ENCODE measurements at regions not wholly inside any gene's neighbourhood (a gene's known extent, or its start where the extent isn't known, plus 50 kb on each side); places are given as distances from the start of the nearest gene placed in this dataset.
A peak's percentile ranks its signal among the peaks of the same experiment; 100 is the strongest.

DNA sequence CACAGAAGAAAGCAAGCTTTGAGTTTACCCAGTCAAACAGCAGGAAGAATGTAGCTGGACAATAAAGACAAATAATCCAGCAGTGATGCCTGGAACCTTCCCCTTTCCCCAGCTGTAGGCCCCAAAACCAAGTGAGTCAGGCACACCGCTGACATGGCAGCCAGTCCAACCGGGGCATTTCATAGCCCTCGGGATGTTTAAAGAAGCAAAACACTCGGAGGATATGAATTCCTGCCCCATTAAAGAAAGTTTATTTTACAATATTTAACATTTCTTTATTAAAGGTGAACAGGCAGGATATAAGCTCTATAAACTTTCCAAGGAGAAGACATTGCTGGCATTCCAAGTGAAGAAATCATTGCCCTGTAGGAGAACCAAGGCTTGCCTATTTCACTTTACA, 507.6 kb upstream of the TNP1 start:
- no peak overlapping the region for H3K23ac ChIP-seq (ENCODE audit: low read length)
- no peaks in the 10 kb centered on the region for H3K36me3 ChIP-seq (ENCODE audit: control insufficient read depth, insufficient read depth, low read length)
- H3K79me2 ChIP-seq (ENCODE audit: control insufficient read depth, insufficient read depth, low read length) = no peaks in the 10 kb centered on the region
- WGBS (ENCODE audit: extremely low coverage, insufficient coverage, low lambda C conversion rate) = no CpG with 5 or more reads among the region's 4 CpGs
- H3K4me1 ChIP-seq (ENCODE audit: control insufficient read depth, low read depth, low read length) = peaks cover 7% of the 10 kb centered on the region
- no peak overlapping the region for H4K8ac ChIP-seq (ENCODE audit: low read depth, low read length)
- no peak overlapping the region for H4K5ac ChIP-seq (ENCODE audit: low read length)
- no peak overlapping the region for H2BK15ac ChIP-seq (replicated peaks; ENCODE audit: low read depth)
- H2AK5ac ChIP-seq (ENCODE audit: low read length) = no peak overlapping the region
- no peak overlapping the region for H3K9ac ChIP-seq (ENCODE audit: low read length)
- H3K4me2 ChIP-seq (ENCODE audit: low read length) = no peak overlapping the region
- peak overlapping the region; percentile 5 for H2BK5ac ChIP-seq (ENCODE audit: low read length)
- H3K4ac ChIP-seq (ENCODE audit: low read depth, low read length) = no peak overlapping the region
- DNase-seq = no peak
- H3K27me3 ChIP-seq (ENCODE audit: insufficient read depth, low read length, poor library complexity) = no peaks in the 10 kb centered on the region
- H3K18ac ChIP-seq (ENCODE audit: low read length) = peak overlapping the region; percentile 78
- peak overlapping the region; percentile 21 for H3K27ac ChIP-seq (ENCODE audit: low read depth, low read length)
- no peaks in the 10 kb centered on the region for H3K79me1 ChIP-seq (ENCODE audit: low read length)
- H3K4me3 ChIP-seq (ENCODE audit: low read length) = no peak overlapping the region
- peak overlapping the region; percentile 70 for H2BK120ac ChIP-seq (ENCODE audit: low read depth, low read length)
- H3K56ac ChIP-seq (ENCODE audit: low read length) = peak overlapping the region; percentile 11

- no peak overlapping the region for H4K5ac ChIP-seq (ENCODE audit: low read length)
- no peak overlapping the region for H3K4me2 ChIP-seq (ENCODE audit: low read length)
- H3K27ac ChIP-seq (ENCODE audit: low read depth, low read length) = peak overlapping the region; percentile 38
- no peak overlapping the region for H3K4me3 ChIP-seq (ENCODE audit: low read length)
- peak overlapping the region; percentile 52 for H2BK120ac ChIP-seq (ENCODE audit: low read depth, low read length)
- H2BK5ac ChIP-seq (ENCODE audit: low read length) = peak overlapping the region; percentile 5
- H3K23ac ChIP-seq (ENCODE audit: low read length) = no peak overlapping the region
- H3K56ac ChIP-seq (ENCODE audit: low read length) = peak overlapping the region; percentile 11
- H3K79me1 ChIP-seq (ENCODE audit: low read length) = no peaks in the 10 kb centered on the region
- H3K27me3 ChIP-seq (ENCODE audit: insufficient read depth, low read length, poor library complexity) = no peaks in the 10 kb centered on the region
- H3K9ac ChIP-seq (ENCODE audit: low read length) = no peak overlapping the region
- H3K18ac ChIP-seq (ENCODE audit: low read length) = peak overlapping the region; percentile 78
- DNase-seq = peak; percentile 82
- no peak overlapping the region for H2AK5ac ChIP-seq (ENCODE audit: low read length)
- H4K8ac ChIP-seq (ENCODE audit: low read depth, low read length) = no peak overlapping the region
- no peak overlapping the region for H3K4ac ChIP-seq (ENCODE audit: low read depth, low read length)
- no CpG with 5 or more reads among the region's 4 CpGs for WGBS (ENCODE audit: extremely low coverage, insufficient coverage, low lambda C conversion rate)
- H3K4me1 ChIP-seq (ENCODE audit: control insufficient read depth, low read depth, low read length) = peaks cover 7% of the 10 kb centered on the region
- H2BK15ac ChIP-seq (replicated peaks; ENCODE audit: low read depth) = no peak overlapping the region
- no peaks in the 10 kb centered on the region for H3K79me2 ChIP-seq (ENCODE audit: control insufficient read depth, insufficient read depth, low read length)
- no peaks in the 10 kb centered on the region for H3K36me3 ChIP-seq (ENCODE audit: control insufficient read depth, insufficient read depth, low read length)
These were observed 507.1 kb upstream of the TNP1 start for GRCh38 chr2:217366966-217367365.

DNA sequence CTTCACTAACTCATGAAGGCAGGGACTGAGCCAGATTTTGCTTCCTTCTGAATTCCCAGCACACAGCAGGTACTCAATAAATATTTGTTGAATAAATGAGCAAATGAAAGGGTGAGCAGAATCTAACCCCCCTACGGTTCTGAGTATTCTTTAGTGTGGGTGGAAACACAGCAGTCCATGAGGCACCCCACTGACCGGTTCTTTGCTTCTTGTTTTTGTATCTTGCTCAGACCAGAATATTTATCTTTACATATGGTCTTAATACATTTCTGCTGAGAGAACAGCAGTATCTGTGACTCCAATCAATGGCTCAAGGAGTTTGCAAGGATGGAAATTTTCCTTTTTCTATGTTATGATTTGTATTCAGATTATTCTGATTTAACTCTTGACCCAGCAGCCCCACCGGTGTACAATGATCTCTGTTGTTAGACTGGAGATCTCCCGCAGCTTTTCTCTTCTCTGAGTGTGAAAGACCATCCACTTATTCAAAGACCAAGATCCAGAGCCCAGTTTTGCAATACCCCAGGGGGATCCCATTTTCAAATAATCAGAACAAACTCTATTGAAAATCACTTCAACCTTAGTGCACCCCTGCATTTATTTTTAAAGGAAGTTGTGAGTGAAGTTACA, 506.5 kb upstream of the TNP1 start:
- no CpG with 5 or more reads among the region's 4 CpGs for WGBS (ENCODE audit: extremely low coverage, insufficient coverage, low lambda C conversion rate)

GRCh38 chr2:217365656-217366055, 505.8 kb upstream of the TNP1 start:
- no peaks in the 10 kb centered on the region for H3K79me1 ChIP-seq (ENCODE audit: low read length)
- no peak overlapping the region for H2BK5ac ChIP-seq (ENCODE audit: low read length)
- H2AK5ac ChIP-seq (ENCODE audit: low read length) = no peak overlapping the region
- H3K56ac ChIP-seq (ENCODE audit: low read length) = no peak overlapping the region
- H3K4me2 ChIP-seq (ENCODE audit: low read length) = no peak overlapping the region
- no peak overlapping the region for H4K5ac ChIP-seq (ENCODE audit: low read length)
- H2BK15ac ChIP-seq (replicated peaks; ENCODE audit: low read depth) = no peak overlapping the region
- no peaks in the 10 kb centered on the region for H3K79me2 ChIP-seq (ENCODE audit: control insufficient read depth, insufficient read depth, low read length)
- peaks cover 7% of the 10 kb centered on the region for H3K4me1 ChIP-seq (ENCODE audit: control insufficient read depth, low read depth, low read length)
- H3K9ac ChIP-seq (ENCODE audit: low read length) = no peak overlapping the region
- no peaks in the 10 kb centered on the region for H3K36me3 ChIP-seq (ENCODE audit: control insufficient read depth, insufficient read depth, low read length)
- H4K8ac ChIP-seq (ENCODE audit: low read depth, low read length) = no peak overlapping the region
- H3K4ac ChIP-seq (ENCODE audit: low read depth, low read length) = no peak overlapping the region
- peak overlapping the region; percentile 52 for H2BK120ac ChIP-seq (ENCODE audit: low read depth, low read length)
- no peak overlapping the region for H3K18ac ChIP-seq (ENCODE audit: low read length)
- H3K27ac ChIP-seq (ENCODE audit: low read depth, low read length) = peak overlapping the region; percentile 51
- DNase-seq = no peak
- WGBS (ENCODE audit: extremely low coverage, insufficient coverage, low lambda C conversion rate) = no CpG with 5 or more reads among the region's 3 CpGs
- no peak overlapping the region for H3K23ac ChIP-seq (ENCODE audit: low read length)
- no peaks in the 10 kb centered on the region for H3K27me3 ChIP-seq (ENCODE audit: insufficient read depth, low read length, poor library complexity)
- H3K4me3 ChIP-seq (ENCODE audit: low read length) = no peak overlapping the region

More for the DNA sequence above, 506.5 kb upstream of the TNP1 start:
- no peaks in the 10 kb centered on the region for H3K36me3 ChIP-seq (ENCODE audit: control insufficient read depth, insufficient read depth, low read length)
- no peaks in the 10 kb centered on the region for H3K79me1 ChIP-seq (ENCODE audit: low read length)
- no peak overlapping the region for H3K56ac ChIP-seq (ENCODE audit: low read length)
- no peak overlapping the region for H3K9ac ChIP-seq (ENCODE audit: low read length)
- H2BK120ac ChIP-seq (ENCODE audit: low read depth, low read length) = no peak overlapping the region
- H3K4me3 ChIP-seq (ENCODE audit: low read length) = no peak overlapping the region
- H3K27me3 ChIP-seq (ENCODE audit: insufficient read depth, low read length, poor library complexity) = no peaks in the 10 kb centered on the region
- no peak overlapping the region for H3K23ac ChIP-seq (ENCODE audit: low read length)
- H2AK5ac ChIP-seq (ENCODE audit: low read length) = no peak overlapping the region
- no peaks in the 10 kb centered on the region for H3K79me2 ChIP-seq (ENCODE audit: control insufficient read depth, insufficient read depth, low read length)
- no peak overlapping the region for H3K18ac ChIP-seq (ENCODE audit: low read length)
- no peak overlapping the region for H3K4ac ChIP-seq (ENCODE audit: low read depth, low read length)
- H3K27ac ChIP-seq (ENCODE audit: low read depth, low read length) = peak overlapping the region; percentile 38
- no peak overlapping the region for H2BK5ac ChIP-seq (ENCODE audit: low read length)
- H3K4me1 ChIP-seq (ENCODE audit: control insufficient read depth, low read depth, low read length) = peaks cover 7% of the 10 kb centered on the region
- no peak overlapping the region for H3K4me2 ChIP-seq (ENCODE audit: low read length)
- peak; percentile 21 for DNase-seq
- H4K5ac ChIP-seq (ENCODE audit: low read length) = no peak overlapping the region
- H4K8ac ChIP-seq (ENCODE audit: low read depth, low read length) = no peak overlapping the region
- H2BK15ac ChIP-seq (replicated peaks; ENCODE audit: low read depth) = no peak overlapping the region

DNA sequence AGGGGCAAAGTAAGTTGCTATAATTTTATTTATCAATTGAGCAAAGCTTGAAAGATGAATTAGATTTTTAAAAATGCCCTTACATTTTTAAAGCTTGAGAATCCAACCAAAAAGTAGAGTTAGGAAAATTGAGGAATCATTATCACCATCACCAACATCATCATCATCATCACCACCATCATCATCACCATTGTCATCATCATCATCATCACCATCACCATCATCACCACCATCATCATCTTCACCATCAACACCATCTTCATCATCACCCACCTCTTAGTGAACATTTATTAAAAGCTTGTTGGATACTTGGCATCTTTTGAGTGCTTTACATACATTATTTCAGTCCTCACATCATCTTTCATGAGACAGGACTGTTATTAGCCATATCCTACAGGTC, 504.4 kb upstream of the TNP1 start:
- no peaks in the 10 kb centered on the region for H3K79me2 ChIP-seq (ENCODE audit: control insufficient read depth, insufficient read depth, low read length)
- no peak overlapping the region for H3K4me3 ChIP-seq (ENCODE audit: low read length)

DNA sequence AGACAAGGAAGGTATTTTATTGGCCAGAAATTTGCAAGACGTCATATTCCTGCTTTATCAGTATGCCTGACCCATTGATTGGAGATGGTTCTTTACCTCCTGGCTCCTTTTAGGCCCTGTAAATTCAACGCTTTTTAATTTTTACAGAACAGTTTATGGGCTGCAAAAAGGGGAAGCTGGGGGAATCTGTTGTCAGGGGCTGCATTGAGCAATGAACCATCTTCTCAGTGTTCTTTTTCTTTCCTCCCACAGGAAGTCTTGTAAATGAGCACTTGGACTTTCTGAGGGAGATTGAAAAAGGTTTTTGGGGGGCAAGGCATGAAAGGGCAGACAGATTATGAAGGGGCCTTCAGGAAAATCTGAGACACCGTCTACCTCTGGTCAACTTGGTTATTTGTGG, 503.6 kb upstream of the TNP1 start:
- H3K79me1 ChIP-seq (ENCODE audit: low read length) = no peaks in the 10 kb centered on the region
- no peak overlapping the region for H3K4ac ChIP-seq (ENCODE audit: low read depth, low read length)
- no peak overlapping the region for H3K56ac ChIP-seq (ENCODE audit: low read length)
- H3K9ac ChIP-seq (ENCODE audit: low read length) = no peak overlapping the region
- H3K36me3 ChIP-seq (ENCODE audit: control insufficient read depth, insufficient read depth, low read length) = no peaks in the 10 kb centered on the region
- H3K79me2 ChIP-seq (ENCODE audit: control insufficient read depth, insufficient read depth, low read length) = no peaks in the 10 kb centered on the region
- no peak overlapping the region for H4K8ac ChIP-seq (ENCODE audit: low read depth, low read length)
- H3K4me1 ChIP-seq (ENCODE audit: control insufficient read depth, low read depth, low read length) = peaks cover 7% of the 10 kb centered on the region
- H3K23ac ChIP-seq (ENCODE audit: low read length) = no peak overlapping the region
- H3K27me3 ChIP-seq (ENCODE audit: insufficient read depth, low read length, poor library complexity) = no peaks in the 10 kb centered on the region
- H3K27ac ChIP-seq (ENCODE audit: low read depth, low read length) = no peak overlapping the region
- WGBS (ENCODE audit: extremely low coverage, insufficient coverage, low lambda C conversion rate) = no CpG with 5 or more reads among the region's 3 CpGs
- H2BK15ac ChIP-seq (replicated peaks; ENCODE audit: low read depth) = no peak overlapping the region
- no peak for DNase-seq
- H2BK5ac ChIP-seq (ENCODE audit: low read length) = no peak overlapping the region
- no peak overlapping the region for H3K4me2 ChIP-seq (ENCODE audit: low read length)
- H2BK120ac ChIP-seq (ENCODE audit: low read depth, low read length) = no peak overlapping the region
- no peak overlapping the region for H2AK5ac ChIP-seq (ENCODE audit: low read length)
- H3K4me3 ChIP-seq (ENCODE audit: low read length) = no peak overlapping the region
- peak overlapping the region; percentile 60 for H3K18ac ChIP-seq (ENCODE audit: low read length)
- no peak overlapping the region for H4K5ac ChIP-seq (ENCODE audit: low read length)

More for the DNA sequence above, 504.4 kb upstream of the TNP1 start:
- H3K9ac ChIP-seq (ENCODE audit: low read length) = no peak overlapping the region
- no peak overlapping the region for H2BK5ac ChIP-seq (ENCODE audit: low read length)
- H3K56ac ChIP-seq (ENCODE audit: low read length) = no peak overlapping the region
- no peak for DNase-seq
- no peak overlapping the region for H4K8ac ChIP-seq (ENCODE audit: low read depth, low read length)
- no peaks in the 10 kb centered on the region for H3K36me3 ChIP-seq (ENCODE audit: control insufficient read depth, insufficient read depth, low read length)
- H3K79me1 ChIP-seq (ENCODE audit: low read length) = no peaks in the 10 kb centered on the region
- H3K4me1 ChIP-seq (ENCODE audit: control insufficient read depth, low read depth, low read length) = peaks cover 7% of the 10 kb centered on the region
- no peak overlapping the region for H3K4me2 ChIP-seq (ENCODE audit: low read length)
- H4K5ac ChIP-seq (ENCODE audit: low read length) = no peak overlapping the region
- no peak overlapping the region for H3K27ac ChIP-seq (ENCODE audit: low read depth, low read length)
- H2AK5ac ChIP-seq (ENCODE audit: low read length) = no peak overlapping the region
- H3K18ac ChIP-seq (ENCODE audit: low read length) = no peak overlapping the region
- no peak overlapping the region for H3K4ac ChIP-seq (ENCODE audit: low read depth, low read length)
- no peak overlapping the region for H2BK15ac ChIP-seq (replicated peaks; ENCODE audit: low read depth)
- no peak overlapping the region for H3K23ac ChIP-seq (ENCODE audit: low read length)
- no peak overlapping the region for H2BK120ac ChIP-seq (ENCODE audit: low read depth, low read length)
- H3K27me3 ChIP-seq (ENCODE audit: insufficient read depth, low read length, poor library complexity) = no peaks in the 10 kb centered on the region
